ENCODE measurements at regions not wholly inside any gene's neighbourhood (a gene's known extent, or its start where the extent isn't known, plus 50 kb on each side); places are given as distances from the start of the nearest gene placed in this dataset.

DNA sequence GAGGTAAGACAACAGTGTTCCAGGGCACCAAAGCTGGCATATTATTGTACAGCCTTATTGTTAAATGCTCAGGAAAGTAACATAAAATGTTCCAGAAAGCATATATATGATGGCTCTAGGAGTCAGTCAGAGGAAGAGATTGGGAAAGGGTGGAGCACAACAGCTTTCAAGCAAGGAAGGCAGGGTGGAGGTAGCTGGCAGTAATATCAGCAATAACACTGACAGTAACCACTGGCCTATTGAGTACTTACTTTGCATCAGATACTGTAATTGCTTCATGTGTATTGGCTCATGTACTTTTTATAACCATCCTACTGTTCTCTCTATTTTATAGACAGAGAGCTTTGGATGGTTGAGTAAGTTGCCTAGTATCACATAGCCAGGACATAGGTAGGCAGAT is 830.2 kb downstream of the DHX35 start:
- Histone ChIP-seq H3K9ac (ENCODE audit: low read length in 3 of 3) (no peak overlapping the region), H3K36me3 (ENCODE audit: control insufficient read depth in 2 of 3, insufficient read depth in 3 of 3, low read length in 3 of 3) (no peaks in the 10 kb centered on the region), H3K27me3 (ENCODE audit: control insufficient read depth, insufficient read depth, low read length) (no peaks in the 10 kb centered on the region), H3K9me3 (ENCODE audit: control insufficient read depth in 2 of 3, insufficient read depth in 1 of 3, low read length in 3 of 3) (no peaks in the 10 kb centered on the region), H3K27ac (ENCODE audit: low read depth in 2 of 2, low read length in 2 of 2) (no peak overlapping the region), H3K4me1 (ENCODE audit: control insufficient read depth in 2 of 3, insufficient read depth in 2 of 3, low read depth in 1 of 3, low read length in 3 of 3) (peaks cover 0 to 4% (median 0%) of the 10 kb centered on the region in 3 donors), H3K4me3 (ENCODE audit: low read length in 3 of 3) (no peak overlapping the region)
- no peak for FAIRE-seq
- no peak for DNase-seq
- intact Hi-C loops (cut with DNase I) = no loop called here
- TF ChIP-seq, protein P1, sequence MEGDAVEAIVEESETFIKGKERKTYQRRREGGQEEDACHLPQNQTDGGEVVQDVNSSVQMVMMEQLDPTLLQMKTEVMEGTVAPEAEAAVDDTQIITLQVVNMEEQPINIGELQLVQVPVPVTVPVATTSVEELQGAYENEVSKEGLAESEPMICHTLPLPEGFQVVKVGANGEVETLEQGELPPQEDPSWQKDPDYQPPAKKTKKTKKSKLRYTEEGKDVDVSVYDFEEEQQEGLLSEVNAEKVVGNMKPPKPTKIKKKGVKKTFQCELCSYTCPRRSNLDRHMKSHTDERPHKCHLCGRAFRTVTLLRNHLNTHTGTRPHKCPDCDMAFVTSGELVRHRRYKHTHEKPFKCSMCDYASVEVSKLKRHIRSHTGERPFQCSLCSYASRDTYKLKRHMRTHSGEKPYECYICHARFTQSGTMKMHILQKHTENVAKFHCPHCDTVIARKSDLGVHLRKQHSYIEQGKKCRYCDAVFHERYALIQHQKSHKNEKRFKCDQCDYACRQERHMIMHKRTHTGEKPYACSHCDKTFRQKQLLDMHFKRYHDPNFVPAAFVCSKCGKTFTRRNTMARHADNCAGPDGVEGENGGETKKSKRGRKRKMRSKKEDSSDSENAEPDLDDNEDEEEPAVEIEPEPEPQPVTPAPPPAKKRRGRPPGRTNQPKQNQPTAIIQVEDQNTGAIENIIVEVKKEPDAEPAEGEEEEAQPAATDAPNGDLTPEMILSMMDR (IDR thresholded peaks at IDR 0.05; ENCODE audit: borderline replicate concordance, extremely low read depth, insufficient read depth) = no peak

DNA sequence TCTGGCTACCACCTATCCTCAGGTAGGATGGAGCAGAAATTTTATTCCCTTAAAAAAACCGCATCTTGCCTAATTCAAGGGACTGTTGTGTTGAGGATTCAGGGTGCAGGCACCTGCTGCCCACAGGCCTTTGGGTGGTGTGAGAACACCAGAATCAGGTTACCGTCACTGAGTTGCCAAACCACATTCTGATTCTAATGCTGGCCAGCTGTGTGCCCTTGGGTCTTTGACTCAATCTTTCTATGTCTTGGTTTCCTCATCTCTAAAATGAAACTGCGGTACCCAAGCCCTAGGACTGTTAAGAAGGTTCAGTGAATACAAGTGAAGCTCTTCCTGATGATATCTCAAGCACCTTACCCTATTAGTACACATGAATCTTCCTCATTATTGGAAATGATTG is 827.3 kb downstream of the DHX35 start:
- intact Hi-C loops (cut with DNase I) = no loop called here
- H3K36me3 ChIP-seq (ENCODE audit: control insufficient read depth in 2 of 3, insufficient read depth in 3 of 3, low read length in 3 of 3) = no peaks in the 10 kb centered on the region
- H3K4me1 ChIP-seq (ENCODE audit: control insufficient read depth in 2 of 3, insufficient read depth in 2 of 3, low read depth in 1 of 3, low read length in 3 of 3) = peaks cover 2 to 15% (median 3%) of the 10 kb centered on the region in 3 donors
- H3K27ac ChIP-seq (ENCODE audit: low read depth in 2 of 2, low read length in 2 of 2) = no peak overlapping the region
- no peak overlapping the region for H3K4me3 ChIP-seq (ENCODE audit: low read length in 3 of 3)
- H3K9ac ChIP-seq (ENCODE audit: low read length in 3 of 3) = no peak overlapping the region
- DNase-seq = no peak
- TF ChIP-seq, protein P1 (IDR thresholded peaks at IDR 0.05; ENCODE audit: borderline replicate concordance, extremely low read depth, insufficient read depth) = no peak
- no peak for FAIRE-seq
- no peaks in the 10 kb centered on the region for H3K27me3 ChIP-seq (ENCODE audit: control insufficient read depth, insufficient read depth, low read length)
- no peaks in the 10 kb centered on the region for H3K9me3 ChIP-seq (ENCODE audit: control insufficient read depth in 2 of 3, insufficient read depth in 1 of 3, low read length in 3 of 3)

DNA sequence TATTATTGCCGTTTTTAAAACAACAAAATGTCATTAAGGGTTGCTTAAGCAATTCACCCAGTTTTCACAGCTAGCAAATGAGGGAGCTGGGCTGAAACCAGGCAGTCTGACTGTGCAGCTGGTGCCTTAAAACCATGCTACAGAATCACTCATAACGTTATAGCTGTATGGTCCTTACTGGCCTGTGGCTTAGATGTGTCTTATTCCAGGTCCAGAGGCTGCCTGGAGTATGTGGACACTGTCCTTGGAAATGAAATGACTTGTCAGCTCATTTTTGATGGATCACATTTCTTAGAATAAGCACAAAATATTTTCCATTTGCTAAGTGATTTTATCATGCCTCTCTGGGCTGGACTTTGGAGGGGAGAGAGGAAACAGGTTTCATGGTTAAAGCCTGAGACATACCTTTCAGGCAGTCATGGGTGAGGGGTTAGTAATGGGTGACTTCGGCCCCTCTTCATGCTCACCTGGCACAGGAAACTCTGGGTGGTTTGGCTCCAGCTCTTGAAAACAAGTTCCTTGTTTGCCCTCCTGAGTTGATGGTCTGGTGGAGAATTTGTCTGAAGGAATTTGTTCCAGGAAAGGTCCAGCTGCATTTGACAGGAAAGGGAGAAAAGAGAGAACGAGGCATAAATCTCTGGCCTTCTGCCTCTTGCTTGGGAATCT is 823.2 kb downstream of the DHX35 start:
- no peaks in the 10 kb centered on the region for H3K36me3 ChIP-seq (ENCODE audit: control insufficient read depth in 2 of 3, insufficient read depth in 3 of 3, low read length in 3 of 3)
- peaks cover 0 to 5% (median 0%) of the 10 kb centered on the region in 3 donors for H3K9me3 ChIP-seq (ENCODE audit: control insufficient read depth in 2 of 3, insufficient read depth in 1 of 3, low read length in 3 of 3)
- no peaks in the 10 kb centered on the region for H3K27me3 ChIP-seq (ENCODE audit: control insufficient read depth, insufficient read depth, low read length)
- FAIRE-seq (no peak), DNase-seq (peak in 3 of 5 donors; percentile 20 to 58 (median 44))
- peak overlapping the region; percentile 45 to 65 for H3K27ac ChIP-seq (ENCODE audit: low read depth in 2 of 2, low read length in 2 of 2)
- no peak overlapping the region for H3K4me3 ChIP-seq (ENCODE audit: low read length in 3 of 3)
- H3K9ac ChIP-seq (ENCODE audit: low read length in 3 of 3) = no peak overlapping the region
- TF ChIP-seq, protein P1 (IDR thresholded peaks at IDR 0.05; ENCODE audit: borderline replicate concordance, extremely low read depth, insufficient read depth) = no peak
- H3K4me1 ChIP-seq (ENCODE audit: control insufficient read depth in 2 of 3, insufficient read depth in 2 of 3, low read depth in 1 of 3, low read length in 3 of 3) = peaks cover 2 to 15% (median 3%) of the 10 kb centered on the region in 3 donors
- intact Hi-C loops (cut with DNase I) = no loop called here

All from kidney (tissue), 13 donors.